SK-N-SH (cell line): ENCODE measurements at regions not wholly inside any gene's neighbourhood (a gene's known extent, or its start where the extent isn't known, plus 50 kb on each side); places are given as distances from the start of the nearest gene placed in this dataset.

Experiments
- CTCF ChIA-PET: fragments of 300-600, 350-600 bp; formaldehyde crosslinking; extraction: SDS; loops from one replicate; lab custom pipeline; 2021; lab: Yijun Ruan, JAX
- POLR2A ChIA-PET: fragments of 350-600 bp; sonication (Branson Sonifier 250); formaldehyde crosslinking; extraction: SDS; loops from one replicate; lab custom pipeline; 2020; ENCODE audit warnings: antibody characterized with exemption, inconsistent platforms; lab: Yijun Ruan, JAX
- DNase-seq: peaks from one replicate; pipeline ENCODE4 v3.0.0; 2012
- H2AFZ ChIP-seq: fragments of 200-600 bp; sonication (generic); 2 replicates; pipeline ENCODE4 v1.8.1; 2016; ENCODE audit warnings: antibody characterized with exemption, mild to moderate bottlenecking, low read depth
- H3F3A ChIP-seq: fragments of 200-600 bp; sonication (generic); replicated peaks from 2 replicates; pipeline ENCODE3; 2016; ENCODE audit warnings: antibody characterized with exemption, mild to moderate bottlenecking; ENCODE audit not compliant: insufficient read depth
- H3K27ac ChIP-seq, 2 experiments: fragments of 200-500 bp in 1 of 2; fragments of 200-600 bp in 1 of 2; sonication (Bioruptor generic) in 1 of 2; sonication (generic), shearing (Covaris generic) in 1 of 2; 2 replicates each; pipeline versions ENCODE4 v1.5.1 to v1.6.1; 2014 to 2016; ENCODE audit warnings: low read depth in 2 of 2, inconsistent platforms in 1 of 2, low read length in 1 of 2, mild to moderate bottlenecking in 1 of 2, mixed read lengths in 1 of 2
- H3K27me3 ChIP-seq: fragments of 200-600 bp; sonication (generic), shearing (Covaris generic); 2 replicates; pipeline ENCODE4 v1.6.1; 2016; ENCODE audit warnings: mixed run types; ENCODE audit not compliant: insufficient read depth
- H3K36me3 ChIP-seq, 2 experiments: fragments of 200-500 bp in 1 of 2; fragments of 200-600 bp in 1 of 2; sonication (Bioruptor generic) in 1 of 2; sonication (generic) in 1 of 2; replicated peaks in 1 of 2; 2 replicates each; pipeline versions ENCODE3 to v1.5.1; 2014 to 2016; ENCODE audit warnings: low read length in 1 of 2, mild to moderate bottlenecking in 1 of 2; ENCODE audit not compliant: insufficient read depth in 2 of 2, control insufficient read depth in 1 of 2
- H3K4me1 ChIP-seq, 2 experiments: fragments of 200-500 bp in 1 of 2; fragments of 200-600 bp in 1 of 2; sonication (Bioruptor generic) in 1 of 2; sonication (generic), shearing (Covaris generic) in 1 of 2; 2 replicates each; pipeline versions ENCODE4 v1.5.1 to v1.6.1; 2014 to 2016; ENCODE audit warnings: low read depth in 1 of 2, low read length in 1 of 2, mixed run types in 1 of 2; ENCODE audit not compliant: insufficient read depth in 2 of 2, control insufficient read depth in 1 of 2
- H3K4me2 ChIP-seq: fragments of 200-600 bp; sonication (generic), shearing (Covaris generic); 2 replicates; pipeline ENCODE4 v1.6.1; 2017; ENCODE audit warnings: mixed run types
- H3K4me3 ChIP-seq, 2 experiments: fragments of 200-500 bp in 1 of 2; fragments of 200-600 bp in 1 of 2; sonication (Bioruptor generic) in 1 of 2; sonication (generic), shearing (Covaris generic) in 1 of 2; 2 replicates each; pipeline versions ENCODE4 v1.5.1 to v1.8.1; 2014 to 2016; ENCODE audit warnings: low read depth in 2 of 2, inconsistent platforms in 1 of 2, low read length in 1 of 2, mild to moderate bottlenecking in 1 of 2, mixed read lengths in 1 of 2, moderate library complexity in 1 of 2
- H3K79me2 ChIP-seq: fragments of 200-600 bp; sonication (generic); 2 replicates; pipeline ENCODE4 v1.8.1; 2017; ENCODE audit warnings: mild to moderate bottlenecking; ENCODE audit not compliant: insufficient read depth
- H3K9ac ChIP-seq: fragments of 200-600 bp; sonication (generic); 2 replicates; pipeline ENCODE4 v1.6.1; 2017; ENCODE audit warnings: mixed run types
- H3K9me2 ChIP-seq: fragments of 200-600 bp; sonication (generic); 2 replicates; pipeline ENCODE4 v1.6.1; 2017; ENCODE audit warnings: mixed run types
- H3K9me3 ChIP-seq: fragments of 200-600 bp; sonication (generic); 2 replicates; pipeline ENCODE4 v1.6.1; 2017; ENCODE audit warnings: mixed run types, mild to moderate bottlenecking, moderate library complexity
- H4K20me1 ChIP-seq: fragments of 200-600 bp; sonication (generic); 2 replicates; pipeline ENCODE4 v1.6.1; 2017; ENCODE audit warnings: mild to moderate bottlenecking, mixed run types; ENCODE audit not compliant: insufficient read depth
- ELF1 ChIP-seq: IDR thresholded peaks from 2 replicates; pipeline ENCODE4 v1.4.0; 2012
- EP300 ChIP-seq, 2 experiments: IDR thresholded peaks; 2 replicates each; pipeline versions ENCODE4 v1.4.0 to v1.6.1; 2012; ENCODE audit warnings: borderline replicate concordance in 1 of 2, low read depth in 1 of 2, low read length in 1 of 2
- EZH2phosphoT487 ChIP-seq: fragments of 200-600 bp; sonication (generic); IDR thresholded peaks from 2 replicates; pipeline ENCODE4 v1.6.1; 2017; ENCODE audit warnings: low read depth, mixed run types, mild to moderate bottlenecking, antibody characterized with exemption, moderate library complexity, borderline replicate concordance
- FOSL2 ChIP-seq: IDR thresholded peaks from 2 replicates; pipeline ENCODE4 v1.4.0; 2012; ENCODE audit warnings: low read depth, mild to moderate bottlenecking, moderate library complexity, borderline replicate concordance
- FOXM1 ChIP-seq: IDR thresholded peaks from 2 replicates; pipeline ENCODE4 v1.4.0; 2012; ENCODE audit warnings: low read depth, mild to moderate bottlenecking
- GABPA ChIP-seq: IDR thresholded peaks from 2 replicates; pipeline ENCODE4 v1.4.0; 2012; ENCODE audit warnings: low read depth, mild to moderate bottlenecking
- GATA2 ChIP-seq: sonication (generic); formaldehyde crosslinking; IDR thresholded peaks from 2 replicates; pipeline ENCODE4 v1.5.0; 2020; ENCODE audit warnings: mild to moderate bottlenecking, missing genetic modification reagents
- JUND ChIP-seq: IDR thresholded peaks from 2 replicates; pipeline ENCODE4 v1.4.0; 2012
- MAX ChIP-seq: IDR thresholded peaks from 2 replicates; pipeline ENCODE4 v1.4.0; 2012; ENCODE audit warnings: low read depth
- MEF2A ChIP-seq: IDR thresholded peaks from 2 replicates; pipeline ENCODE4 v1.4.0; 2012; ENCODE audit warnings: low read depth, borderline replicate concordance
- MXI1 ChIP-seq: IDR thresholded peaks from 2 replicates; pipeline ENCODE4 v1.6.1; 2012; ENCODE audit warnings: mild to moderate bottlenecking, low read depth, low read length, improper control_type of control experiment
- NRF1 ChIP-seq: IDR thresholded peaks from 2 replicates; pipeline ENCODE4 v1.6.1; 2012; ENCODE audit warnings: low read depth, mild to moderate bottlenecking, low read length
- PBX3 ChIP-seq: IDR thresholded peaks from 2 replicates; pipeline ENCODE4; 2012
- RCOR1 ChIP-seq: fragments of 150-350 bp; IDR thresholded peaks from 2 replicates; pipeline ENCODE4 v1.6.1; 2017; ENCODE audit warnings: antibody characterized with exemption, low read length
- RFX5 ChIP-seq: IDR thresholded peaks from 2 replicates; pipeline ENCODE4 v1.6.1; 2012; ENCODE audit warnings: mild to moderate bottlenecking, improper control_type of control experiment, low read length
- RXRA ChIP-seq: IDR thresholded peaks from 2 replicates; pipeline ENCODE4 v1.4.0; 2012; ENCODE audit warnings: low read depth, mild to moderate bottlenecking, borderline replicate concordance
- SIN3A ChIP-seq: IDR thresholded peaks from 2 replicates; pipeline ENCODE4 v1.6.1; 2012; ENCODE audit warnings: low read depth, mild to moderate bottlenecking, low read length, moderate library complexity, borderline replicate concordance
- SMC3 ChIP-seq: IDR thresholded peaks from 2 replicates; pipeline ENCODE4 v1.6.1; 2012; ENCODE audit warnings: low read depth, low read length, improper control_type of control experiment
- TCF12 ChIP-seq: IDR thresholded peaks from 2 replicates; pipeline ENCODE4 v1.4.0; 2012
- TEAD4 ChIP-seq: IDR thresholded peaks from 2 replicates; pipeline ENCODE4 v1.4.0; 2012; ENCODE audit warnings: mild to moderate bottlenecking, borderline replicate concordance; ENCODE audit not compliant: insufficient read depth
- ZBTB33 ChIP-seq: IDR thresholded peaks from 2 replicates; pipeline ENCODE4 v1.4.0; 2012; ENCODE audit warnings: low read depth, borderline replicate concordance
- WGBS: methylation state at CpG from one replicate; pipeline ENCODE4 v1.1.6; 2017; ENCODE audit warnings: low lambda C conversion rate; 5-methylcytosine and 5-hydroxymethylcytosine counted together
- TF ChIP-seq, protein P1 (sequence below): fragments of 150-350 bp; IDR thresholded peaks from 2 replicates; pipeline ENCODE4 v1.6.1; 2017; ENCODE audit warnings: antibody characterized with exemption, low read length, low read depth, borderline replicate concordance
- TF ChIP-seq, protein P2 (sequence below): IDR thresholded peaks from 2 replicates; pipeline ENCODE4 v1.4.0; 2012; ENCODE audit warnings: low read depth, borderline replicate concordance

DNA sequence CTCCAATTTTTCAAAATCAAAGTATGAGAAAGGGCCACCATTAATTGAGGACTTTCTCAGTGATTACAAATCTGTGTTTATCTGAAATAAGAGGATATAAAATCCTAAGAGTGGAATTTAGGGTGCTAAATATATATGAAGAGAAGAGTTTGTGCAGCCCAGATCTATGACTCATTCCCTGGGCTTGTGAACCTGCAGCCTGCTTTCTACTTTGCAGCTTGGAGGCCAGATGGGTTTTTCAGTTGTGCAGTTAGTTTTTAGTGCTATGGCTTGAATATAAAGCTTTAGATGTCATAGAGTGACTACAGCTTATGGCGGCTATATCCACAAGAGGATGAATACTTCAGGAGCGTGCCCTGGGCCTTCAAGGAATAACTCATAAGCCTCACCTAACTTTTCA is 1391.1 kb downstream of the FSTL5 start:
- no peak overlapping the region for H3K4me2 ChIP-seq
- POLR2A ChIA-PET = no interaction called here
- DNase-seq = no peak
- no peaks in the 10 kb centered on the region for H3K4me1 ChIP-seq
- no peaks in the 10 kb centered on the region for H3F3A ChIP-seq
- H3K9me3 ChIP-seq = 0 out of 2 replicates have a peak, but pooled peaks cover 2% of the 10 kb centered on the region
- no peaks in the 10 kb centered on the region for H4K20me1 ChIP-seq
- no peak overlapping the region for H2AFZ ChIP-seq
- no peaks in the 10 kb centered on the region for H3K36me3 ChIP-seq
- H3K79me2 ChIP-seq = no peaks in the 10 kb centered on the region
- H3K27ac ChIP-seq = no peak overlapping the region
- CTCF ChIA-PET = no interaction called here
- no peak overlapping the region for H3K9ac ChIP-seq
- no peak overlapping the region for H3K4me3 ChIP-seq
- 49% methylated on average over 2 of the region's 2 CpGs for WGBS
- H3K9me2 ChIP-seq = no peaks in the 10 kb centered on the region
- no peak for TF ChIP-seq MXI1
- TF ChIP-seq GATA2 (CRISPR knock-in tag) = no peak
- TF ChIP-seq ZBTB33 = no peak
- TF ChIP-seq RCOR1 = no peak
- TF ChIP-seq RFX5 = no peak
- no peak for TF ChIP-seq GABPA
- no peak for TF ChIP-seq EP300 (IDR thresholded peaks at IDR 0.05; ENCODE audit: borderline replicate concordance in 1 of 2, low read depth in 1 of 2, low read length in 1 of 2)
- no peak for TF ChIP-seq FOXM1
- TF ChIP-seq SMC3 = no peak
- TF ChIP-seq RXRA = no peak
- no peak for TF ChIP-seq EZH2phosphoT487
- TF ChIP-seq MAX = no peak
- no peak for TF ChIP-seq MEF2A
- no peak for TF ChIP-seq NRF1
- TF ChIP-seq TCF12 = no peak
- no peak for TF ChIP-seq ELF1
- TF ChIP-seq PBX3 = no peak
- H3K27me3 ChIP-seq = no peaks in the 10 kb centered on the region

- Histone ChIP-seq H3K27ac (no peak overlapping the region), H3K4me2 (no peak overlapping the region), H3K9ac (no peak overlapping the region), H3K27me3 (no peaks in the 10 kb centered on the region), H2AFZ (no peak overlapping the region), H3K4me3 (no peak overlapping the region), H3K79me2 (no peaks in the 10 kb centered on the region), H3K4me1 (no peaks in the 10 kb centered on the region), H4K20me1 (no peaks in the 10 kb centered on the region), H3K36me3 (no peaks in the 10 kb centered on the region), H3K9me3 (peaks cover 4% of the 10 kb centered on the region; the same call in 1 of the 2 replicates), H3F3A (no peaks in the 10 kb centered on the region), H3K9me2 (no peaks in the 10 kb centered on the region)
- ChIA-PET CTCF (no interaction called here), POLR2A (no interaction called here)
- DNase-seq = no peak
- no peak for TF ChIP-seq RFX5
- no peak for TF ChIP-seq FOXM1
- no peak for TF ChIP-seq EP300 (IDR thresholded peaks at IDR 0.05; ENCODE audit: borderline replicate concordance in 1 of 2, low read depth in 1 of 2, low read length in 1 of 2)
- no peak for TF ChIP-seq TEAD4
- TF ChIP-seq FOSL2 = no peak
- no peak for TF ChIP-seq GATA2 (CRISPR knock-in tag)
- no peak for TF ChIP-seq GABPA
- TF ChIP-seq, protein P1, sequence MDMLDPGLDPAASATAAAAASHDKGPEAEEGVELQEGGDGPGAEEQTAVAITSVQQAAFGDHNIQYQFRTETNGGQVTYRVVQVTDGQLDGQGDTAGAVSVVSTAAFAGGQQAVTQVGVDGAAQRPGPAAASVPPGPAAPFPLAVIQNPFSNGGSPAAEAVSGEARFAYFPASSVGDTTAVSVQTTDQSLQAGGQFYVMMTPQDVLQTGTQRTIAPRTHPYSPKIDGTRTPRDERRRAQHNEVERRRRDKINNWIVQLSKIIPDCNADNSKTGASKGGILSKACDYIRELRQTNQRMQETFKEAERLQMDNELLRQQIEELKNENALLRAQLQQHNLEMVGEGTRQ = no peak
- TF ChIP-seq PBX3 = no peak
- TF ChIP-seq SIN3A = no peak
- no peak for TF ChIP-seq MEF2A
- TF ChIP-seq, protein P2, sequence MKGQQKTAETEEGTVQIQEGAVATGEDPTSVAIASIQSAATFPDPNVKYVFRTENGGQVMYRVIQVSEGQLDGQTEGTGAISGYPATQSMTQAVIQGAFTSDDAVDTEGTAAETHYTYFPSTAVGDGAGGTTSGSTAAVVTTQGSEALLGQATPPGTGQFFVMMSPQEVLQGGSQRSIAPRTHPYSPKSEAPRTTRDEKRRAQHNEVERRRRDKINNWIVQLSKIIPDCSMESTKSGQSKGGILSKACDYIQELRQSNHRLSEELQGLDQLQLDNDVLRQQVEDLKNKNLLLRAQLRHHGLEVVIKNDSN = no peak
- no peak for TF ChIP-seq ELF1
- TF ChIP-seq RCOR1 = no peak
- no peak for TF ChIP-seq JUND
- no peak for TF ChIP-seq RXRA
- no peak for TF ChIP-seq SMC3
Observed at GRCh38 chr4:160795216-160795615, 1368.6 kb downstream of the FSTL5 start.
